Caco-2 (cell line): ENCODE measurements at regions not wholly inside any gene's neighbourhood (a gene's known extent, or its start where the extent isn't known, plus 50 kb on each side); places are given as distances from the start of the nearest gene placed in this dataset.

ENCODE experiments used
- BruUV-seq: library from RNA; stranded (reverse); fragments of 400-500 nt; replicated peaks from 2 replicates; lab custom pipeline; 2021; lab: Mats Ljungman, UMichigan
- CTCF ChIA-PET: fragments of 300-600 bp; sonication (Branson Sonifier 250); formaldehyde crosslinking; loops from one replicate; lab custom pipeline; 2022; ENCODE audit warnings: antibody characterized with exemption; lab: Charles Lee
- POLR2A ChIA-PET: fragments of 300-600 bp; sonication (Branson Sonifier 250); formaldehyde crosslinking; loops from one replicate; lab custom pipeline; 2022; ENCODE audit warnings: antibody characterized with exemption; lab: Charles Lee
- DNase-seq, 2 experiments: peaks; one replicate each; pipeline versions ENCODE4 v3.0.0 to v3.0.0-alpha.2; 2020 to 2022
- H3K27me3 ChIP-seq: replicated peaks from 2 replicates; pipeline ENCODE4 v1.6.0; 2011; ENCODE audit warnings: low read length; ENCODE audit not compliant: control insufficient read depth, insufficient read depth
- H3K36me3 ChIP-seq: 2 replicates; pipeline ENCODE4 v1.5.1; 2011; ENCODE audit warnings: low read length; ENCODE audit not compliant: control insufficient read depth, insufficient read depth
- H3K4me1 ChIP-seq: fragments of 250-450 bp; sonication (Bioruptor Pico); 2 replicates; pipeline ENCODE4 v1.5.1; 2020; ENCODE audit warnings: mild to moderate bottlenecking
- H3K4me3 ChIP-seq: 2 replicates; pipeline ENCODE4 v1.5.1; 2011; ENCODE audit warnings: low read depth, mild to moderate bottlenecking, control low read depth, low read length
- H3K9me3 ChIP-seq: fragments of 250-450 bp; sonication (Bioruptor Pico); 2 replicates; pipeline ENCODE4 v1.5.1; 2020; ENCODE audit warnings: mild to moderate bottlenecking, moderate library complexity
- H3K27ac Mint-ChIP-seq: one replicate; pipeline ENCODE4 v1.8.0; 2022; ENCODE audit warnings: mixed read lengths; ENCODE audit not compliant: unreplicated experiment
- H3K27me3 Mint-ChIP-seq: one replicate; pipeline ENCODE4 v1.8.0; 2022; ENCODE audit warnings: mixed read lengths; ENCODE audit not compliant: insufficient read depth, unreplicated experiment
- H3K36me3 Mint-ChIP-seq: one replicate; pipeline ENCODE4 v1.8.0; 2022; ENCODE audit warnings: mild to moderate bottlenecking, mixed read lengths; ENCODE audit not compliant: insufficient read depth, unreplicated experiment
- H3K4me1 Mint-ChIP-seq: one replicate; pipeline ENCODE4 v1.8.0; 2022; ENCODE audit warnings: low read depth, mixed read lengths; ENCODE audit not compliant: unreplicated experiment
- H3K4me3 Mint-ChIP-seq: one replicate; pipeline ENCODE4 v1.8.0; 2022; ENCODE audit warnings: mild to moderate bottlenecking, moderate library complexity, mixed read lengths; ENCODE audit not compliant: unreplicated experiment
- H3K9me3 Mint-ChIP-seq: one replicate; pipeline ENCODE4 v1.8.0; 2022; ENCODE audit warnings: mixed read lengths; ENCODE audit not compliant: unreplicated experiment
- intact Hi-C: fragments of 100-400 bp; cut with micrococcal nuclease; formaldehyde crosslinking; loops from one replicate; pipeline ENCODE4 v1.10.0; 2022; ENCODE audit not compliant: unreplicated experiment
- TF ChIP-seq, protein P1 (sequence below), 2 experiments: fragments of 200-600 bp in 1 of 2; IDR thresholded peaks; 1 replicate in 1 of 2; 2 replicates in 1 of 2; pipeline versions ENCODE4 v1.5.1 to v1.8.0; 2011 to 2022; ENCODE audit warnings: antibody characterized with exemption in 1 of 2, control low read depth in 1 of 2, inconsistent platforms in 1 of 2, low read depth in 1 of 2, low read length in 1 of 2, mild to moderate bottlenecking in 1 of 2, moderate library complexity in 1 of 2; ENCODE audit not compliant: insufficient read depth in 1 of 2, severe bottlenecking in 1 of 2, unreplicated experiment in 1 of 2

DNA sequence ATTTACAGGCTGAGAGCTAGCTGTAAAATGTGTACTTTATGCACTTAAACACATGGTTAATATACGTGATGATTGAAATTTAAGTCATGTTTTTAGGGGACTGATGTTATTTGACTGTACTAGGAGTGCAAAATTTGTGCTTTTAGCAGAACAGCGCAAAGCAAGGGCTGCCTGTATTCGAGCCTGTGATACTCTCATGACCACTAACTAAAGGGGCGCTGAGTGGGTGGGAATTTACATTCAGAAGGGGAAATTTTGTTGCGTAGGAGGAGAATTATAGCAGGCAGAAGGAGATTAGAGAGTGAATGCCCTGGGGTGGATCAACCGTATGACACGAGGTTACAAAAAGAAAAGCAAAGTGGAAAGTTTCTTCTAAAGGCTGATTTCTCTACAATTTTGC is 271.8 kb upstream of the HTR2A start:
- Histone ChIP-seq H3K27me3 (no peaks in the 10 kb centered on the region), H3K9me3 (no peaks in the 10 kb centered on the region), H3K4me1 (no peaks in the 10 kb centered on the region), H3K36me3 (no peaks in the 10 kb centered on the region), H3K4me3 (no peak overlapping the region)
- Mint-ChIP-seq H3K27me3 (peaks cover 7% of the 10 kb centered on the region), H3K27ac (no peak overlapping the region), H3K36me3 (no peaks in the 10 kb centered on the region), H3K4me1 (no peaks in the 10 kb centered on the region), H3K4me3 (no peak overlapping the region), H3K9me3 (no peaks in the 10 kb centered on the region)
- intact Hi-C loops, result no loop called here
- no peak for DNase-seq
- ChIA-PET POLR2A (no interaction called here), CTCF (no interaction called here)
- TF ChIP-seq, protein P1, sequence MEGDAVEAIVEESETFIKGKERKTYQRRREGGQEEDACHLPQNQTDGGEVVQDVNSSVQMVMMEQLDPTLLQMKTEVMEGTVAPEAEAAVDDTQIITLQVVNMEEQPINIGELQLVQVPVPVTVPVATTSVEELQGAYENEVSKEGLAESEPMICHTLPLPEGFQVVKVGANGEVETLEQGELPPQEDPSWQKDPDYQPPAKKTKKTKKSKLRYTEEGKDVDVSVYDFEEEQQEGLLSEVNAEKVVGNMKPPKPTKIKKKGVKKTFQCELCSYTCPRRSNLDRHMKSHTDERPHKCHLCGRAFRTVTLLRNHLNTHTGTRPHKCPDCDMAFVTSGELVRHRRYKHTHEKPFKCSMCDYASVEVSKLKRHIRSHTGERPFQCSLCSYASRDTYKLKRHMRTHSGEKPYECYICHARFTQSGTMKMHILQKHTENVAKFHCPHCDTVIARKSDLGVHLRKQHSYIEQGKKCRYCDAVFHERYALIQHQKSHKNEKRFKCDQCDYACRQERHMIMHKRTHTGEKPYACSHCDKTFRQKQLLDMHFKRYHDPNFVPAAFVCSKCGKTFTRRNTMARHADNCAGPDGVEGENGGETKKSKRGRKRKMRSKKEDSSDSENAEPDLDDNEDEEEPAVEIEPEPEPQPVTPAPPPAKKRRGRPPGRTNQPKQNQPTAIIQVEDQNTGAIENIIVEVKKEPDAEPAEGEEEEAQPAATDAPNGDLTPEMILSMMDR (IDR thresholded peaks at IDR 0.05; ENCODE audit: insufficient read depth in 1 of 2, low read depth in 1 of 2, low read length in 1 of 2, severe bottlenecking in 1 of 2, unreplicated experiment in 1 of 2), result no peak
- no TSS peak for BruUV-seq

- Histone ChIP-seq H3K4me1 (no peaks in the 10 kb centered on the region), H3K27me3 (no peaks in the 10 kb centered on the region), H3K9me3 (no peaks in the 10 kb centered on the region), H3K36me3 (no peaks in the 10 kb centered on the region), H3K4me3 (no peak overlapping the region)
- Mint-ChIP-seq H3K4me1 (no peaks in the 10 kb centered on the region), H3K36me3 (no peaks in the 10 kb centered on the region), H3K4me3 (no peak overlapping the region), H3K9me3 (no peaks in the 10 kb centered on the region), H3K27ac (no peak overlapping the region), H3K27me3 (peaks cover 12% of the 10 kb centered on the region)
- CTCF ChIA-PET, result no interaction called here
- POLR2A ChIA-PET, result no interaction called here
- intact Hi-C loops, result no loop called here
- TF ChIP-seq, protein P1 (IDR thresholded peaks at IDR 0.05; ENCODE audit: insufficient read depth in 1 of 2, low read depth in 1 of 2, low read length in 1 of 2, severe bottlenecking in 1 of 2, unreplicated experiment in 1 of 2), result no peak
- no peak for DNase-seq
- BruUV-seq, result no TSS peak
These were observed 271.2 kb upstream of the HTR2A start for GRCh38 chr13:47168066-47168465.

DNA sequence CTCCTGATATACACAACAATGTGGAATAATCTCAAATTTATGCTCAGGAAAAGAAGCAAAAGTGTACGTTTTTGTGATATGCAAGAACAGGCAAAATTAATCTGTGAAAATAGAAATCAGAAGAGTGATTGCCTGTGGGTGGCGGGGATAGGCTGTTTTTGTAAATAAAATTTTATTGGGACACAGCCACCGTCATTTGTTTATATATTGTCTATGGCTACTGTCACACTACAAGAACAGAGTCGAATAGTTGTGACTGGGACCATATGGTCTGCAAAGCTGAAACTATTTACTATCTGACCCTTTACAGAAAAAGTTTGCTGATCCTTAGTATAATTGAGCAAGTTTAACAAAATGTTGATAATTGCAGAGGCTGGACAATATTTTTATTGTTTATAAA is 269.5 kb upstream of the HTR2A start:
- ChIA-PET CTCF (no interaction called here), POLR2A (no interaction called here)
- H3K9me3 Mint-ChIP-seq, result no peaks in the 10 kb centered on the region
- no peak overlapping the region for H3K4me3 Mint-ChIP-seq
- peaks cover 12% of the 10 kb centered on the region for H3K27me3 Mint-ChIP-seq
- Histone ChIP-seq H3K27me3 (no peaks in the 10 kb centered on the region), H3K4me3 (no peak overlapping the region), H3K36me3 (no peaks in the 10 kb centered on the region), H3K9me3 (no peaks in the 10 kb centered on the region), H3K4me1 (no peaks in the 10 kb centered on the region)
- no peaks in the 10 kb centered on the region for H3K36me3 Mint-ChIP-seq
- TF ChIP-seq, protein P1 (IDR thresholded peaks at IDR 0.05; ENCODE audit: insufficient read depth in 1 of 2, low read depth in 1 of 2, low read length in 1 of 2, severe bottlenecking in 1 of 2, unreplicated experiment in 1 of 2), result no peak
- H3K27ac Mint-ChIP-seq, result no peak overlapping the region
- H3K4me1 Mint-ChIP-seq, result no peaks in the 10 kb centered on the region
- DNase-seq, result no peak
- intact Hi-C loops, result no loop called here
- no TSS peak for BruUV-seq
